BJ (cell line): ENCODE measurements at regions not wholly inside any gene's neighbourhood (a gene's known extent, or its start where the extent isn't known, plus 50 kb on each side); places are given as distances from the start of the nearest gene placed in this dataset.

Experiments used
- CTCF ChIA-PET: fragments of 350-600 bp; formaldehyde crosslinking; extraction: SDS; loops from one replicate; lab custom pipeline; 2021; ENCODE audit warnings: antibody characterized with exemption, inconsistent platforms; lab: Yijun Ruan, JAX
- POLR2A ChIA-PET: fragments of 300-600 bp; sonication (Branson Sonifier 250); formaldehyde crosslinking; extraction: SDS; loops from one replicate; lab custom pipeline; 2021; ENCODE audit warnings: antibody characterized with exemption; lab: Charles Lee
- DNase-seq: peaks from one replicate; pipeline ENCODE4 v3.0.0-alpha.2; 2011; ENCODE audit warnings: low read depth
- H3K27me3 ChIP-seq: 2 replicates; pipeline ENCODE4 v1.6.0; 2011; ENCODE audit warnings: low read length; ENCODE audit not compliant: control insufficient read depth, insufficient read depth
- H3K36me3 ChIP-seq: 2 replicates; pipeline ENCODE4 v1.5.1; 2011; ENCODE audit warnings: low read length; ENCODE audit not compliant: control insufficient read depth, insufficient read depth
- H3K4me3 ChIP-seq: 2 replicates; pipeline ENCODE4 v1.5.1; 2011; ENCODE audit warnings: low read depth, mild to moderate bottlenecking, control low read depth, low read length
- CTCF ChIP-seq: IDR thresholded peaks from 2 replicates; pipeline ENCODE4 v1.5.1; 2011; ENCODE audit warnings: low read depth, mild to moderate bottlenecking, control low read depth, inconsistent platforms, low read length, moderate library complexity; ENCODE audit not compliant: insufficient read depth

- CTCF ChIA-PET, result interaction anchor here (1.1 to 2.5 kb wide), 6 partner anchors 29 to 354 kb away, joined by 3 to 7 read pairs (median 4); partner anchors contain the start of gene JADE1
- POLR2A ChIA-PET, result no interaction called here
- DNase-seq, result no peak
- TF ChIP-seq CTCF, result no peak
- no peaks in the 10 kb centered on the region for H3K27me3 ChIP-seq
- no peak overlapping the region for H3K4me3 ChIP-seq
- H3K36me3 ChIP-seq, result no peaks in the 10 kb centered on the region
Observed at GRCh38 chr4:128456171-128456570, 168.6 kb upstream of the PGRMC2 start.

DNA sequence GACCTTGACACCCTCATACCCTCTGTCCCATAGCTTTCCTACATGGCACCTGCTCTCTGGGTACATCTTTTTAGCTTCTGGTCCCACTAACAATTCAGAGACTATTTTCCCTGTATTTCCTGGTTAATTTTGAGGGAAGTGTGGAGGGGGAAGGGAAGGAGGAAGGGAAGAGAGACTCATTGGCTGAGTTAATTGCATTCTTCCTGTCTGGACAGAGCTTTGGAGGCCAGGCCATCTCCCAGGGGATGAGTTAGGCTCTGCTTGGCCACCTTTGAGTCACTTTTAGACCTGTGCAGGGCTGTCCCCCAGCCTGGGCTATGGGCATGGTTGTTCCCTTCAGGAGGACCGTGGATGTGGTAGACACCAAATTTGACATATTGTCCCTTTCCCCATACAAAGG lies 167.9 kb upstream of the PGRMC2 start:
- Histone ChIP-seq H3K27me3 (no peaks in the 10 kb centered on the region), H3K36me3 (no peaks in the 10 kb centered on the region), H3K4me3 (no peak overlapping the region)
- ChIA-PET CTCF (interaction anchor here (1.1 to 3.3 kb wide), 11 partner anchors 28 to 400 kb away, joined by 3 to 31 read pairs (median 5); partner anchors contain the start of gene JADE1), POLR2A (no interaction called here)
- DNase-seq, result no peak
- no peak for TF ChIP-seq CTCF

DNA sequence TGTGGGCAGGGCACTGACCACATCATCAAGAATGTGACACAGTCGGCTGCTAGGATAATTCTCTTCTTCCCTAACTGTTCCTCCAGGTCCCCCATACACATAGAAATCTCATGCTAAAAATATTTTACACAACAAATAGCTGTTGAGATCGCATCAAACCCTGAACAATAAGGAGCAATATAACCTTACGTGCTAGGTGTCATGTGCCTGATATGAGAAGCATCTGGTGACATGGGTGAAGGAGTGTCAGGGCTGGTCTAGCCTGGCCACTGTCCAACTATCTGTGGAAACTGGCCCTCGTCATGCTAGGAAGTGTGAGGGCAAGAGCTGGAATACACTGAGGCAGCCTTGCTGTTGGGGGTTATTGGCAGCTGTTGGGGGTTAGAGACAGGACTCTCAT lies 167.3 kb upstream of the PGRMC2 start:
- no peak for DNase-seq
- no peak overlapping the region for H3K4me3 ChIP-seq
- H3K36me3 ChIP-seq, result no peaks in the 10 kb centered on the region
- no peaks in the 10 kb centered on the region for H3K27me3 ChIP-seq
- POLR2A ChIA-PET, result interaction anchor here (0.5 kb wide), 1 partner anchor 27 kb away, joined by 3 read pairs; no protein-coding TSS in a partner anchor
- CTCF ChIA-PET, result interaction anchor here (0.6 to 3.3 kb wide), 27 partner anchors 8 to 401 kb away, joined by 3 to 31 read pairs (median 4); partner anchors contain the start of gene JADE1
- TF ChIP-seq CTCF, result no peak

DNA sequence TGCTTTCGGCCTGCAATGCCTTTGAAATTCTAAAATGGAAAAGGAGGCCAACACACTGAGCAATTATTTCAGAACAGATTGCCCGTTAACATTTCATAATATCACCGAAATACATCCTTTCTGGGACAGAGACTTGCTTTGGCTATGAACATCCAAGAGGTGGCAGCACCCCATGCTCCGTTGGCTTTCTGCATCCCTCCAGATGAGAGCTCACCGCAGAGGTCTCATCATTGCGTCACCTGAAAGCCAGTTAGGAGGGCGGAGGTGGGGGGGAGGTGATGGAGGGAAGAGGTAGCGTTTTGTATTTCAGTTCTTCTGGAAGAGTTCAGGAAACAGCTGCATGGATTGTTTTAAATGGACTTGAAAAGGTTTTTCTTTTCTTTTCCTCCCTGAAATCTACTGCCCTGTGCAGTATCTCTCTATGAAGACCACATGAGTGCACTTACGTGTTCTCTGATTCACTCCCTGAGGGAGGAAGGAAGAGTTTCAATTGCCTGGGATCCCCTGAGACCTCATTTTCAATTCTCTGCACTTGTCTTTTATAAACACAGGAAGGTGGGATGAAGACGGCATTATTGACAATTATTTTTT lies 166.8 kb upstream of the PGRMC2 start:
- H3K27me3 ChIP-seq, result no peaks in the 10 kb centered on the region
- peak; percentile 88 for TF ChIP-seq CTCF
- peak; percentile 43 for DNase-seq
- ChIA-PET CTCF (interaction anchor here (0.6 to 3.3 kb wide), 31 partner anchors 8 to 408 kb away, joined by 3 to 31 read pairs (median 4); partner anchors contain the start of gene JADE1), POLR2A (interaction anchor here (0.5 to 0.6 kb wide), 2 partner anchors 28 to 418 kb away, joined by 3 read pairs; no protein-coding TSS in a partner anchor)
- no peaks in the 10 kb centered on the region for H3K36me3 ChIP-seq
- H3K4me3 ChIP-seq, result no peak overlapping the region

DNA sequence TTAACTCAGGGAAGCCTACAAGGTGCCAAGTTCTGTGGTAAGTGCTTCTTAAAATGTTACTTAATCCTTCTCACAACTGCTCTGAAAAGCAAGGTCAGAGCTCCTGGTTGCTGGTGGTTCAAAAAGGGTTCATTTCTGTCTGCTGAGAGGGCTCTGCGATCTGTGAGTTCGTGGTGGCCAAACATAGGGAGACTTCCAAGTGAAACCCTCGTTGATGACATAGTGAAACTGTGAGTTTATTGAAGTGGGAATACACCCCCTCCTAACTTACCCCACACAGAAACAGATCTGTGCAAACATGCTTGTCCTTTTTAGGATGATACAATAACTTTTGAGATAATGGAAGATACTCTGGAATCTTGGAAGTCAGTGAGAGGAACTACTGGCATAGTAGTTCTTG lies 164.8 kb upstream of the PGRMC2 start:
- DNase-seq, result no peak
- H3K4me3 ChIP-seq, result no peak overlapping the region
- CTCF ChIA-PET, result interaction anchor here (0.7 to 3.3 kb wide), 6 partner anchors 19 to 411 kb away, joined by 3 to 31 read pairs (median 4); no protein-coding TSS in a partner anchor
- no peak for TF ChIP-seq CTCF
- no peaks in the 10 kb centered on the region for H3K36me3 ChIP-seq
- POLR2A ChIA-PET, result no interaction called here
- H3K27me3 ChIP-seq, result no peaks in the 10 kb centered on the region
